M059J (cell line): ENCODE measurements at regions not wholly inside any gene's neighbourhood (a gene's known extent, or its start where the extent isn't known, plus 50 kb on each side); places are given as distances from the start of the nearest gene placed in this dataset.

Source experiments
- DNase-seq: peaks from one replicate; pipeline ENCODE4 v3.0.0-alpha.2; 2012; ENCODE audit warnings: low read depth

DNA sequence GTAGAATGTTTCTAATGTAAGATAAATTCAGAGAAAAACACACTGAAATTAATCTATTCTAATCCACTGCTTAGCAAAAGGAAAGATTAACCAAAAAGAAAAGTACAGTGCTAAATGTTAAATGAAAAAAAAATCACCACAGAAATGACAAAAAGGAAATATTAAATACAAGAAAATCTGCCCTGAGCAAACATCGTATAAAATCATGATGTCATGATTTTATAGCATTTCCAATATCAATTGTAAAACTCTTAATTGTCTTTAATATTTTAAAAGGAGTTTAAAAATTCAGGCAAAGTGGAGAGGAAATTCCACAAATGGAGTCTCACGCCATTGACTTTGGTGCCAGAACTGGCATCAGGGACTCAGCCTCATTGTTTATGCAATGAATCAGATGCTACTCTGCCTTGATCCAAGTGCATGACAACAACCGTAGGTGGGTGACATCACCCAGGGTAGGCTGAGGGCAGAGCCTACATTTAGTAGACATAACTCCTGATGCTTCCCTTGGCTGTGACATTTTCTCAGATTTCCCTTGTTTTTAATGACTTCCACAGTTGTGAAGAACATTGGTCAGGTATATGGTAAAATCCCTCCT lies 696.8 kb downstream of the SEMA5A start:
- DNase-seq = peak; percentile 91

DNA sequence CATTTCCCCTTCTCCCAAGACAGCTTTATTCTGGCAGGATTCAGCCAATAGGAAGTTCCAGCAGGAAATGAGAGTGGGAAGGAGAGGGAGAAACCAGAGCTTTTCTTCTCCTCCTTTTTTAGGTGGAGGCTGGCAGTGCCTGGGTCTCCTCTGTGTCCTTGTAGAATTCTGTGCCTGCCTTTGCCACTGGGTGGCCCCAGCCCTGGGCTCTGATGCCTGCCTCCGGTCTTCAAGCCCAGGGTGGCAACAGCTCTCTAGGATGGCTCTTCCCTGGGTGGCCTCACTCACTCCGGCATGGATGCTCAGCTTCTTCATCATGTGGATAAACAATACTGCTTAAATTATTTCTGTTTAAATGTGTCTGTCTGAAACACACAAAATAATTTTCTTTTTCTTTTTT lies 694.8 kb downstream of the SEMA5A start:
- DNase-seq = no peak

- no peak for DNase-seq
These were observed 688.8 kb downstream of the SEMA5A start for GRCh38 chr5:8857051-8857450.

DNA sequence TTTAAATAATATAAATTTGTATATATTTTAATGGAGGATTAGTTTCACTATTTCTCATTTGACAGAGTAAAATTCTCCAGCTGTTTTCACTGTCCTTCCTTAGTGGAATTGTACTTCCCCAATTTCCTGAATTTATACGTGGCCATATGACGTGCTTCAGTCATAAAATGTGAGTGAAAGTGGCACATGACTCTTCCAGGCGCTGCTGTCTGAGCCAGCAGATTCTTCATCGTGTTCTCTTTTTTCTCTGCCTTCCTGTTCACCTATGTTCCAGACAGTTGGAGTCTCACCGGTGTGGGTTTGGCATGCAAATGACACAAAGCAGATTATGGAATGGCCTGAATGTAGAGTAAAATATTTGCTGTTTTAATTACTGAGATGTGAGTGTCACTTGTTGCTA lies 684.1 kb downstream of the SEMA5A start:
- no peak for DNase-seq

GRCh38 chr5:8864053-8864452 lies 681.8 kb downstream of the SEMA5A start:
- peak; percentile 42 for DNase-seq

DNA sequence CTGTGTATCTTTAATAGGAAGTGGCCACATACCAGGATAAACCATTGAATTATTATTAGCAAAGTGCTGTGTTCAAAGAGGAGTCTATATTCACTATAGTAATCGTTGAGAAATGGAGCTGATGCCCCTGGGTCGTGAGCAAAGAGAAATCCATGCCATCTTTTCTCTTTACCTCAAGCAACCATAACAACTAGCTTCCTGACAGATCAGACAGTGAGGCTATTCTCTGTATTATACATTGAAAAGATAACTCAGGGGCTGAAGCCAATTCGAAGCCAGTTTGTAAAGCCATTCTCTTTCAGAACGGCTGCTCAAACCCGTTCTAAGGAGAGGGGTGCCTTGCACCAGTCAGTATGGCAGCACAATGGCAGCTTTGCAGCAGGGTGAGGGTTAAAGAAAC lies 680.6 kb downstream of the SEMA5A start:
- no peak for DNase-seq

GRCh38 chr5:8865686-8866374 lies 680.0 kb downstream of the SEMA5A start:
- DNase-seq = no peak

GRCh38 chr5:8868283-8868682 lies 677.6 kb downstream of the SEMA5A start:
- peak; percentile 66 for DNase-seq

DNA sequence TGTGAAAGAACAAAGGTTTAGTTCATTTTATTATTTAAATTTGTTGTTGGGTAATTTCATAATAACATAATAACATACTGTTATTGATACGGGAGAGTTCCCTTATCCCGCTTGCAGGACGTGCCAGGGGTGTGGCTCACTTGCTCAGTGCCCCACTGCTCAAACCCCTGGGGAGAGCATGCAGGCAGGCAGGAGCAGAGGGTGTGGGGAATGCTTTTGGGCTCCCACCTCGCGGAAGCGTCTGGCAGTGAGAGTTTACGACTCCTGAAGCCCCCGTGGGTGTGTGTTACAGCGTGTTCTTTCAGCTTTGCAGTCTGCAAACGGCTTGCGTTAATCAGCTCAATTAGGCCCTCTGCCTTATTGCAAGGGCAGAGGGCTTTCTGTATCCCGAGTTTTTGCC lies 675.9 kb downstream of the SEMA5A start:
- no peak for DNase-seq

DNA sequence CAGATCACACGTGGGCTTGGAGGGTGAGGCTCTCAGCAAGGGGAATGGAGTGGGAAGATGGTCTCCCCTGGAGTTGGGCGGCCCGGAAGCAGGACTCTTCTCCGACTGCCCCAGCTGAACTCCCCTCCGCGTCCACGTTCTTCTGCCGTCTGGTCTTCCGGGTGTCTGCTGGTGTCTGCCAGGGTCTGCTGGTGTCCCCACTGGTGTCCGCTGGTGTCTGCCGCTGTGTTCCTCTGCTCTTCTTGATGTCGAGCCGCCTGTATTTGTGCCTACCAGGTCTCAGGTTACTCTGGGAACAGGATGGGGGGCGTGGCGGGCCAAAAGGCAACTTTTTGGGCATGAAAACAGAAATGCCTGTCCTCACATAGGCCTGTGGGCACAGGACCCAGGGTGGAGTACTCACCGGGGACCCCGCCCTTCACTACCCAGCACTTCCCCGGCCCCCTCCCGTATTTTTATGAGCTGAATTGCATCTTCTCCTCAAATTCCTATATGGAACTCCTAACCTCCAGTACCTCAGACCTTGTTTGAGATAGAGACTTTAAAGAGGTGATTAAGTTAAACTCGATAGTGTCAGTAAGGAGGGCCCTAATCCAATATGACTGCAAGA lies 675.4 kb downstream of the SEMA5A start:
- no peak for DNase-seq

DNA sequence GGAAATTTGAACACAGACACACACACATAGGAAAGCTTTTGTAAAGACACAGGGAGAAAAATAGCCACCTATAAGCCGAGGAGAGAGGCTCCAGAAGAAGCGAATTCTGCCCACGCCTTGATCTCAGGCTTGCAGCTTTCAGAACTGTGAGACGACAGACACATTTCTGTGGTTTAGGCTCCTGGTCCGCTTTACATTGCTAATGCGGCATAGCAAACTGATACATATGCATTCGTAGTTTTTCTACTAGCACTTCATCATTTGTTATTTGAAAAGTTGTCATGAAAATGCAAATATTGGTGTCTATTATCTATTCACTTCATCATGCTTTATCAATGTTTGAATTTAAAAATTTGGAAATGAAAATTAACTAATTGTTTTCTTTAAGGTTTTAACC lies 674.9 kb downstream of the SEMA5A start:
- DNase-seq = no peak

GRCh38 chr5:8871446-8871845 lies 674.4 kb downstream of the SEMA5A start:
- DNase-seq = no peak

DNA sequence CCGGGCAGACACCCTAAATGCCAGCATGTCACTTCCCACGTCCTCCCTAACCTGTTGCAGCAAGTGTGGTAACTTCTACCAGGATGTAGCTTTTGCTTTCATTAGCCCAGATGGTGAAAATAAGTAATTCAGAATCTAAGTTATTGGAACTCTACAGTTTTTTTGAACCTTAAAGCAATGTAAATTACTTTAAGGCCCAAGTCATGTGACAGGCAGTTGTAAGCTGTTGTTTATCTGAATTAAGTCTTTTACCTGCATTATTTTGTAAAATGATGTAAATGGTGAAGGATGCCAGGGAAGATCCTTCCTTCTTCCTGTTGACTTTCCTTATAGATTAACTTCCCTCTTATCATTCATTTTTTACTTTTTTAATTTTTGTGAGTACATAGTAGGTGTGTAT lies 670.2 kb downstream of the SEMA5A start:
- no peak for DNase-seq

DNA sequence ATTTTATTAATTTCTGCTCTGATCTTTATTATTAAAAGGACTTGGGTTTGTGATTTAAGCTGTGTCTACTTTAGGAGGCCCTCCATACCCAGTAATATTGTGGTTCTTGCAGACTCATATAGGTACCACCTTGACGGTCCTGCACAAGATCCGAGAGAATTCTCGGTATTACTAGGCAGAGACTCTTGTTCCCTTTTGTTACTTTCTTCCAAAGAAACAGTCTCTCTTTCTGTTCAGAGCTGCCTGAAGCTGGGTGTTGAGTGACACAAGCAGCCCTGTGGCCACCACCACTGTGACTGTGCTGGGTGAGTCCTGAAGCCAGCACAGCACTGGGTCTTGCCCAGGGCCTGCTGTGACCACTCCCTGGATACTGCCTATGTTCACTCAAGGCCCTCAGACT lies 666.6 kb downstream of the SEMA5A start:
- DNase-seq = no peak

DNA sequence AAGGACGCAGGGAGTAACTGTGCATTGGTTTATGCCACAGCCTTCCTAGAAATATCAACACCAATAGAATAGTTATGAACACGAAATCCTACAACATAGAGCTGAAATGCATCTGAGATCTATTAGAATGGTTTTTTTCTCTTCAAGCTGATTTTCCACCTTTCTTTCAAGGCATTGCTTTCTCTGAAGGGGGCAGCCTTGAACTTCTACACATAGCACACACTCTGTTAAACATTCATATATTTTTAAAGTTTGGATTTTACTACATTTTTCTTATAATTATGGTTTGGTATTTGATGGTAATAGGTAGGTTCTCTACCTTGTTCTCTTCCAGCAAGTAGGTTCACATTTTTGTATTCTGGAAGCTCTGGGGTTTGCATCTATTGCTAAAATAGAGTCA lies 661.8 kb downstream of the SEMA5A start:
- no peak for DNase-seq

DNA sequence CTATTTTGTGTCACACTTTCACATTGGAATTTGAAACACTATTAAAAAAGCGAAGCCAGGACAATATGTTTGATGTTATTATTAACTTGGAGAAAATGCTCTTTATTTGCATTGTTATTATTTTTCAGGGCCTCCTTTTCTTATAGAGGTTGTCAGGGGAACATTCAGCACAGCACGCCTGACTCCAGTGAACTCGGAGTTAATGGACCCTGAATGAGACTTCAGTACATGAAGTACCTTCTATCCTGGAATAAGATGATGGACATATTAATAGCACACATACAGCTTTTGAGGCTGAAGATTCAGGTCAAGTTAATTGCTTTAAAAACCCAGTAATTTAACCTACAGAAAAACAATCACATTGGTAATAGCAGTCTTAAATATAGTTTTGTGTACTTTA lies 652.9 kb downstream of the SEMA5A start:
- DNase-seq = no peak

GRCh38 chr5:8894031-8894430 lies 651.8 kb downstream of the SEMA5A start:
- DNase-seq = no peak

GRCh38 chr5:8895062-8895461 lies 650.8 kb downstream of the SEMA5A start:
- DNase-seq = no peak

DNA sequence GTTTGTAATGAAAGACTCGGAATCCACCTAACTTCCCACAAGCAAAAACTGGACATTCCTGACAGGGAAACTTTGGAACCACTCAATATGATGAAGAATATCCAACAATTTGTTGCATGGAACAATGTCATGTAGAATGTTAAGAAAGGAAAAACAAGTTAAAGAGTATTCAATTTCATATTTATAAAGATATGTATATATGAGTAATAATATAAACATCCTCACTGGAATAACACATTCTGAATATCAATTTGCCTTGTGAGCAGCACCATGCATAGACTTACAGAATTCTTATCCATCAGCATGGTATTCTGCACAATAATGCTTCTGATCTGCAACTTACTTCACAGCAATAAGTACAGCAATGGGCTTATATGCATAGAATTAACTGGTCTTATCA lies 650.3 kb downstream of the SEMA5A start:
- no peak for DNase-seq

GRCh38 chr5:8897316-8897715 lies 648.6 kb downstream of the SEMA5A start:
- no peak for DNase-seq

DNA sequence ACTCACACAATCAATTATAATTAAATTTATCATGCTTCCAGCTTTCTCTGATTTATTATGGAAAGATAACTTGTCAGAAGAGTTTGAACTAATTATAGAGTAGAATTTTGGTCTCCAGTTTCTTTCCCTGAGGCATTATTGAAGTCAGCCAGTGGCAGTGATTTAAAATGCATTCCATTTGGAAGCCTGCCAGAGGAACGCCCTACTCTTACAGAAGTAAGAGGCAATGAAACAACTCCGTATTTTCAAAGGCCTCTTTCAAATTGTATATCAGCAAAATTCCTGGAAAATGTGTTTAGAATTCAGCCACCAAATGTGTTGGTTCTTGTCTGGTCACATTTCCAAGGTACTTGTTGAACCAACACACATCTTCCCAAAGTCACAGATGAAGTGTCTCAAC lies 640.9 kb downstream of the SEMA5A start:
- peak; percentile 89 for DNase-seq

DNA sequence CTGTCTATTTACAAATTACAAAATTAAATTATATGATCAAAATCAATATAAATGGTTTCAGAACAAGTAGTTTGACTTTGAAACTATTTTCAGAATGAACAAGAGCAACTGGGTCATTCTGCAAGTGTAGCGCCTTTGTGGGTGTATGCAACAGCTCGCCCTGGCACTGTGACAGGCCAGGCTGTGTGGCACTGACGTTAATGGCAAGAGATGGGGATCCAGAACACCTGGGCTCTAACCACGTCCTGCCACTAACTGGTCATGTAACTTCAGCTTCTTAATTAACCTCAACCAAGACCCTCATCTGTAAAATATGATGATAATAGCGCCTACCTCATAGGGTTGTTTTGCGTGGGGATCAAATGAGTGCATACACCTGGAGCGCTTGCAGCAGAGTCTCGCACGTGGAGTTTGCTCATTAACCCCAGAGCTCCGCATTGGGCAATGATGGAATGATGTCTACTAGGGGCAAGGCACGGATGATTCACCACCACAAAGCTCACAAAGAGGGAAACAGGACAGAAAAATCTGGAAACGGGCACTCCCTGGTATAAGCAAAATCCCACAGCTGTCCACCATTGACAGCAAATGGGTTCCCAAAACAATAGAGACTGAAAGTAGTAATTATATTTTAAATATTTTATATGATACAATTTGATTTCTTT lies 639.4 kb downstream of the SEMA5A start:
- peak; percentile 96 for DNase-seq
